Activated T-helper 17 cell treated with anti-CD3 and anti-CD28 coated beads, Interleukin-2, amount 50 U/mL, for 72 hours (primary cell): ENCODE measurements at regions not wholly inside any gene's neighbourhood (a gene's known extent, or its start where the extent isn't known, plus 50 kb on each side); places are given as distances from the start of the nearest gene placed in this dataset.

Experiments used
- ATAC-seq: fragments of 150-1000 bp; cut with Tn5 transposase; replicated peaks from 2 replicates; pipeline ENCODE4 v1.10.0; 2021; ENCODE audit warnings: mild to moderate bottlenecking, moderate library complexity
- H3K27ac Mint-ChIP-seq: one replicate; pipeline ENCODE4 v1.8.0; 2022; ENCODE audit warnings: mixed read lengths
- H3K27me3 Mint-ChIP-seq: one replicate; pipeline ENCODE4 v1.8.0; 2022; ENCODE audit warnings: mixed read lengths
- H3K36me3 Mint-ChIP-seq: one replicate; pipeline ENCODE4 v1.8.0; 2022; ENCODE audit warnings: low read depth, mild to moderate bottlenecking, mixed read lengths
- H3K4me1 Mint-ChIP-seq: one replicate; pipeline ENCODE4 v1.8.0; 2022; ENCODE audit warnings: mixed read lengths
- H3K4me3 Mint-ChIP-seq: one replicate; pipeline ENCODE4 v1.8.0; 2022; ENCODE audit warnings: mild to moderate bottlenecking, mixed read lengths
- H3K9me3 Mint-ChIP-seq: one replicate; pipeline ENCODE4 v1.8.0; 2022; ENCODE audit warnings: mixed read lengths

DNA sequence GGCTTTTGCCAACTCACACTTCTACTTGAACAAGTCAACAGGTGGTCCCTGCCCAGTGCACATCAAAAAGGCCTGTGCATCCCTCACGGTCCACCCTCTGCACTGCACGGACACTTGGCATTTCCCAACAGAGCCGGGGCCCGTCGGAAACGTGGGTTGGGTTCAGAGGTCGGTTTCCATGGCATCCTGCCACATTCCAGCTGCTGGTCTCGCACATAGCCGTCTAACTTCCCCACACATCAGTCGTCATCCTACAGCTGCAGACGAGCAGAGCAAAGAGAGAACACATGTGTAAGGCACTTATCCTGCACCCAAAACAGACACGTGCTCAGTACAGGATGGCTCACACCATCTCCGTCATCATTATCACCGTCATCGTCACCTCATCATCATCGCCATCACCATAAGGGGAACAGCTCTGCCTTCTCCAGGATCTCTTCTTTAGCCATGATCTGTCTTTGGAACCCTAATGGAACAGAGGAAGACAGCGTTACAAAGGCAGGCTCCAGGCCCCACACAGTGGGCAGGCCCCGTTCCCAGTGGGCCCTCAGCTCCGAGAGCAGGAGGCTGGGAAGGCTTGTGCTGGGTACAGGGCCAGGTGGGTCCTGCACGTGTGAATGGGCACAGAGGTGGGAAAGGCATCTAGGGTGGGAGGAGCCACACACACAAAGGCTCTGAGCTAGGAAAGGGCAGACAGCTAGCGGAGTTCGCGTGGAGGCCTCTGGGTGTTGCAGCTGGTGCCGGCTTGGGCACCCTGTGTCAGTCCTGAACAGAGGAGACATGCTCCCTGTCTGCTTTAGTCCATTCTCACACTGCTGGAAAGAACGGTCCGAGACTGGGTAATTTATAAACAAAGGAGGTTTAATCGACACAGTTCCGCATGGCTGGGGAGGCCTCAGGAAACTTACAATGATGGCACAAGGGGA lies 170.8 kb upstream of the SOX1 start:
- H3K36me3 Mint-ChIP-seq, result no peaks in the 10 kb centered on the region
- no peaks in the 10 kb centered on the region for H3K4me1 Mint-ChIP-seq
- ATAC-seq, result no peak
- no peak overlapping the region for H3K4me3 Mint-ChIP-seq
- H3K9me3 Mint-ChIP-seq, result no peaks in the 10 kb centered on the region
- no peak overlapping the region for H3K27ac Mint-ChIP-seq
- H3K27me3 Mint-ChIP-seq, result peaks cover 35% of the 10 kb centered on the region

DNA sequence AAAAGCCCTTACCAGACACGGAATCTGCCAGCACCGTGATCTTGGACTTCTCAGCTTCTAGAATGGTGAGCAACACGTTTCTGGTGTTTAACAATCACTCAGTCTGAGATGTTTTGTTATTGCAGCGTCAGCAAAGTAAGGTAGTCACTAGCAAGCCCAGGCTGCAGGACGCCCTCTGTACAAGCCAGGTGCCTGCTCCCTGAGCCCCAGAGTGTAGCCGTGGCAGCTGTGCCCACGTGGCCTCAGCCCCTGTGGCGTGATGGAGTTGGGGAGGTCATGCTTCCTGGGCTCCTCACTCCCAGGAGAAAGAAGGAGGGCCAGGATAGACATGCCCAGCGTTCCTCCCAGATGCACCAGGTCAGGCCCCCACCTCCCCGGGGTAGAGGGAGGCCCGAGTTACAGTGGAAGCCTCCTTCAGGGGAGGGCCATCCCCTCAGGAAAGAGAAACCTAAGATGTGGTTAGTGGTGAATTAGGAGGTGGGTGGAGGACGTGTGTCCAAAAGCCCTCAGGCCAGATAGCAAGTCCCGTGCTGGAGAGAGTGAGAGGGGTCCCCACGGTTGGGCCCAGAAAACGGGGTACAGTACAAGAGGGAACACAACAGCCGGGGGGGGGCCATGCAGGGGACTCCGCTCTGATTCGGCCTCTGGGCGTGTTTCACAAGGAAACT lies 169.6 kb upstream of the SOX1 start:
- H3K4me3 Mint-ChIP-seq, result no peak overlapping the region
- no peak overlapping the region for H3K27ac Mint-ChIP-seq
- H3K36me3 Mint-ChIP-seq, result no peaks in the 10 kb centered on the region
- peaks cover 25% of the 10 kb centered on the region for H3K27me3 Mint-ChIP-seq
- H3K4me1 Mint-ChIP-seq, result no peaks in the 10 kb centered on the region
- no peak for ATAC-seq
- no peaks in the 10 kb centered on the region for H3K9me3 Mint-ChIP-seq

DNA sequence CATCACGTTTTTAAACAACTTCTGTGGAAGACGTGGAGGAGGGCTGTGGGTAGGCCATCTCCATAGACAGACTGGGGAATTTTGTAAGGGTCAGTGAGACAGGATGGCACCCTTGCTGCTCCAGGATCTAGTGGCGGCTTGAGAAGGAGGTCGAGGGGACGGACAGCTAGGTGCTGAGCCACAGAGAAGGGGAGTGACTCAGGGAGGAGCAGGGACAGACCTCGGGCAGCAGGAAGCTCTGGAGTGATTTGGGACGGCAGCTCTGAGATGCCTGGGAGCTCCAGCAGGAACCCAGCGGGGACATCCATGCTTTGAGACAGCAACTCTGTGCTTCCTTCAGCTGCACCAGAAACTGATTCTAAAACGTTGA lies 169.1 kb upstream of the SOX1 start:
- ATAC-seq, result no peak
- no peak overlapping the region for H3K4me3 Mint-ChIP-seq
- H3K27ac Mint-ChIP-seq, result no peak overlapping the region
- no peaks in the 10 kb centered on the region for H3K36me3 Mint-ChIP-seq
- no peaks in the 10 kb centered on the region for H3K9me3 Mint-ChIP-seq
- no peaks in the 10 kb centered on the region for H3K4me1 Mint-ChIP-seq
- peaks cover 20% of the 10 kb centered on the region for H3K27me3 Mint-ChIP-seq

DNA sequence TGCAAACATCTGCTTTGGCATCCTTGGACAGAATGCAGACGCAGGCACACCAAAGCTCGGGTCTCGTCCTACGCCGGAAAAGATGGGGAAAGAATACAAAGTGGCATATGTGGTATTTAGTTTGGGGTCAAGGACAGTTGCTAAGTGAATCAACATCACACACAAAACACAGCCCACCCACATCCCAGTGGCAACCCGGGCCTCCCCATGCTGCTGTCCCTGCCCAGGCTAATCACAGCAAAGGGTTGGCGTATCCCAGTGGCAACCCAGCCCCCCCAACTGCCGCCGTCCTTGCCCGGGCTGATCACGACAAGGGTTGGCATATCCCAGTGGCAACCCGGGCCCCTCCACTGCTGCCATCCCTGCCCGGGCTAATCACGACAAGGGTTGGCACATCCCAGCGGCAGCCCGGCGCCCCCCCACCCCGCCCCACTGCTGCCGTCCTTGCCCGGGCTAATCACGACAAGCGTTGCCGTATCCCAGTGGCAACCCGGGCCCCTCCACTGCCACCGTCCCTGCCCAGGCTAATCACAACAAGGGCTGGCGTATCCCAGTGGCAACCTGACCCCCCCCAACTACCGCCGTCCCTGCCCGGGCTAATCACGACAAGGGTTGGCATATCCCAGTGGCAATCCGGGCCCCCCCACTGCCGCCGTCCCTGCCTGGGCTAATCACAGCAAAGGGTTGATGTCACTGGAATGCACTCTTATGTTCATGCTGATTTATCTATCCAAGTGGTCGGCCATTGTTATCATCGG lies 167.8 kb upstream of the SOX1 start:
- H3K9me3 Mint-ChIP-seq, result no peaks in the 10 kb centered on the region
- no peak overlapping the region for H3K4me3 Mint-ChIP-seq
- H3K27me3 Mint-ChIP-seq, result peaks cover 12% of the 10 kb centered on the region
- H3K27ac Mint-ChIP-seq, result no peak overlapping the region
- no peak for ATAC-seq
- no peaks in the 10 kb centered on the region for H3K4me1 Mint-ChIP-seq
- no peaks in the 10 kb centered on the region for H3K36me3 Mint-ChIP-seq

DNA sequence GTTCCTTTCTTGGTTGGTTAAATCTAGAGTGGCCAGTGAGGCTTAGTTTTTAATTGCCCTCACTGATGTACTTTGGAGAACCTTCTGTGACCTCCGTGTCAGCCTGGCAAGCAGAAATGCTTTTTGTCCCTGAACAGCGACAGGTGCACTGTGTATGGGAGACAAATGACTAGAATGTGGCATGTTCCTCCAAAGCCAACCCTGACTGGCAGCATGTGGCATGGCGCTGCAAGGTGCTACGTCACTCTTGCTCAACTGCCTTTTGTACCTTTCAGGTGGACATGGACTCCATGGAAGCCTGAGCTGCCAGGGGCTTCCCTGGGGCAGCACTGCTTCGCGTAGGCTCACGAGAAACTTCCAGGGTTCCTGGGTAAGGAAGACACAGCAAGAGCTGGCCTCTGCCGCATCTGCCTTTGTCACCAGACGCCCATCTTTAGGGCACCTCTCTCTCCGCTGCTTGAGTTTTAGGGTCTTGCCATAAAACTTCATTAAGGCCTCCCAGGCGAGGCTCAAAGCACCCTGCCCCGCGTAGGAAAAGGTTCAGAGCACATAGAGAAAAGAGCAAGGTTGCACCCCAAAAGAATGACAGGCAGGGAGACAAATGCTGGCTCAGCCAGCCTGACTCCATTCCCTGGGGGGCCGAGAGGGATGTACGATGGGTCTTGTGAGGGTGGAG lies 167.1 kb upstream of the SOX1 start:
- Mint-ChIP-seq H3K9me3 (no peaks in the 10 kb centered on the region), H3K4me3 (no peak overlapping the region), H3K27me3 (peaks cover 8% of the 10 kb centered on the region), H3K36me3 (no peaks in the 10 kb centered on the region), H3K4me1 (no peaks in the 10 kb centered on the region), H3K27ac (no peak overlapping the region)
- no peak for ATAC-seq

DNA sequence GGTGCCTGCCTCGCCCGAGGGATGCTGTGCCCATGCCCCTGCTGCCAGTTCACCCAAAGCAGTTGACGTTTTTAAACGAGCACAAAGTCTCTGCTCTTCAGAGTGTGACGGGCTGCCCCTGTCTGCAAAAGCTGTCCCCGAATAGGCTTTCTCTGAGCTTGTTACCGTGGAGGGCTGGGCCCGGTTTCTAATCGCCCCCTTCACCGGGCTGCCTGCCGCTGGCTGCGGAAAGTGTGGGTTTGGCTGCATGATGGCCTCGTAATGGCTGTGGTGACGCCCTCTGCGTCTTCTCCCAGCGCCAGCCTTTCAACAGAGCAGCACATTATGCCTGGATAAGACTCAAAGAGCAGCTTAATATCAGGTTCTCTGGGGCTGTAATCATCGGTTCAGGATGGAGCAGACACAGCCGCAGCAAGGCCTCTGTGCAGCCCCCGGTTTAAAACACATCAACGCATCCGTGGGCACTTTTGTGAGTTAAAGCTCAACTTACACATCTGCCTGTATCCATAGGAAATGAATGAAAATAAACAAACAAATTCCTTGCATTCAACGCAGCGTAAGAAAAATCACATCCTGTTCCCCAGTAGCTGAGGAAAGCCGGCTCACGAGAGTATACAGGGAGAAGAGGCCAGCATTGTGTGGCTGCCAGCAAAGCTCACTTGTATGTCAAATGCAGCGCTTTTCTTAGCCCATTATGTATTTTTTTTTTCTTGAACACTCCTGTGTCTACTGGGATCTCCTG lies 166.4 kb upstream of the SOX1 start:
- Mint-ChIP-seq H3K27me3 (peaks cover 5% of the 10 kb centered on the region), H3K4me1 (no peaks in the 10 kb centered on the region), H3K27ac (no peak overlapping the region), H3K36me3 (no peaks in the 10 kb centered on the region), H3K4me3 (no peak overlapping the region), H3K9me3 (no peaks in the 10 kb centered on the region)
- ATAC-seq, result no peak

DNA sequence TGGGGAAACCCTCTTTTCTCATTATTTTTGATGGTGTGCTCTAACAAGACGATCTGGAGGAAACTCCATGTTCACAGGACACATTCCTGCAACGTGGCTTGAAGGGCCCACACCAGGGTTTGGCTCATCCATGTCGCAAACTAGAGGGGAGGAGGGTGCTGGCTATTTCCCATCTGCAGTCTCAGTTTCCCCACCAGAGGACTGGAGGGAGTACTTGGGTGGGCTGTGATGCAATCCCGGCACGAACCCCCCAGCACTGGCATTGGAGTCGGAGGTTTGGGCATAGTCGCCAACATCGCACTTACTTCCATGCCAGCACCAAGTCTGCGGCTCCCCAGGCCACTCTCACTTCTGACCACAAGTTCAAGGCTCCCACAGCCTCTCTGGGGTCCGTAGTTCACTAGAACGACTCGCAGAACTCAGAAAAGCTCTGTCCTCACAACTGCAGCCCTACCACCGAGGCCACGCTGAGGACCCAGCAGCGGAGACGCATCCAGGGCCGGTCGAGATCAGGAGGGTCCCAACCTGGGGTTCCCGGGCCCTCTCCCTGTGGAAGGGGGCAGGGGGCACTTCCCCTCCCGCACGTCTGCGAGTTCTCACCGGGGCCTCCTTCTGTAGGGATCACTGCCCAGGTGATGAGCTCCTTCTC lies 165.6 kb upstream of the SOX1 start:
- no peaks in the 10 kb centered on the region for H3K9me3 Mint-ChIP-seq
- H3K4me3 Mint-ChIP-seq, result no peak overlapping the region
- H3K27me3 Mint-ChIP-seq, result no peaks in the 10 kb centered on the region
- no peaks in the 10 kb centered on the region for H3K36me3 Mint-ChIP-seq
- no peaks in the 10 kb centered on the region for H3K4me1 Mint-ChIP-seq
- no peak overlapping the region for H3K27ac Mint-ChIP-seq
- ATAC-seq, result no peak

DNA sequence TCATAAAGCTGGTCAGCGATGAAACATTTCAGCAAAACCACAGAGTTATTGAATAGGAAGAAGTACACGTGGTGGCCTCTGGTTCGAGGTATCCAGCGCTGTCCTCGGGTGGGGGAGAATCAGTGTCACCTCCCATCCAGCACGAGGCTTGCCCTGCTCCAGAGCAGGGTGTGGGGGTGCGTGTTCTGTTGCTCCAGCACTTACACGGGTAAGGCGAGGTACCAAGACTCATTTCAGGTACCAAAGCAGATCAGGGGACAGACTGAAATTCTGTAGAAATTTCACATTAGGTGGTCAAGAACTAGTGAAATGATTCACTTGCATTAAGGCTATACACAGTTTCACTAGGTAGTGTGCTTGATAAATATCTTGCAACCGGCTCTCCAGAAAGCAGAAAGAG lies 164.2 kb upstream of the SOX1 start:
- no peaks in the 10 kb centered on the region for H3K9me3 Mint-ChIP-seq
- H3K4me3 Mint-ChIP-seq, result no peak overlapping the region
- H3K27ac Mint-ChIP-seq, result no peak overlapping the region
- H3K36me3 Mint-ChIP-seq, result no peaks in the 10 kb centered on the region
- H3K4me1 Mint-ChIP-seq, result no peaks in the 10 kb centered on the region
- ATAC-seq, result no peak
- H3K27me3 Mint-ChIP-seq, result no peaks in the 10 kb centered on the region

DNA sequence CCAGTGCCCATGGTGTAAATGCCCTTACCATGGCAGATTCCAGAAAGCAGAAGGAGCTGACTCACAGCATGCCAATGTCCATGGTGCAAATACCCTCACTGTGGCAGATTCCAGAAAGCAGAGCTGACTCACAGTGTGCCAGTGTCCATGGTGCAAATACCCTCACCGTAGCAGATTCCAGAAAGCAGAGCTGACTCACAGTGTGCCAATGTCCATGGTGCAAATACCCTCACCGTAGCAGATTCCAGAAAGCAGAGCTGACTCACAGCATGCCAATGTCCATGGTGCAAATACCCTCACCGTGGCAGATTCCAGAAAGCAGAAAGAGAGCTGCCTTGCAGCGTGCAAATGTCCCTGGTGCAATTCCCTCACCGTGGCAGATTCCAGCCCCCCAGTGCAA lies 163.8 kb upstream of the SOX1 start:
- no peak overlapping the region for H3K4me3 Mint-ChIP-seq
- no peaks in the 10 kb centered on the region for H3K4me1 Mint-ChIP-seq
- H3K36me3 Mint-ChIP-seq, result no peaks in the 10 kb centered on the region
- ATAC-seq, result no peak
- no peaks in the 10 kb centered on the region for H3K27me3 Mint-ChIP-seq
- no peaks in the 10 kb centered on the region for H3K9me3 Mint-ChIP-seq
- H3K27ac Mint-ChIP-seq, result no peak overlapping the region

DNA sequence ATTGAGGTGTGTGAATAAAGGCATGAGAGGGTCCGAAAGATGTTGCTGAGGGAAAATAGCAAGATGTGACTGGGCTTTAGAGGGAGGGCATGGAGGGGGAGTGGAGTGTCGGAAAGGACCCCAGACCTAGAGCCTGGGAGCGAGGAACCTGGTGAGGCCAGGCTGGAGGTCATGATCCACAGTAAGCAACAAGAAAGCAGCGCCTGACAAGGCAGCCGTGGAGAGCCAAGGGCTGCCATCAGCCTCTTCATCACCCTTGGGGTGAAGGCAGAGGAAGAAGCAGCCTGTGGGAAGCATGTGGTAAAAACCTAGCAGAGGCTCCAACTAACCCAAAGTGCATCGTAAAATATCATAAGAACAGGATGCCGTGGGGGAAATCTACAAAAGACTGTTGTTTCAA lies 162.8 kb upstream of the SOX1 start:
- Mint-ChIP-seq H3K36me3 (no peaks in the 10 kb centered on the region), H3K4me3 (no peak overlapping the region), H3K27ac (no peak overlapping the region), H3K9me3 (no peaks in the 10 kb centered on the region), H3K4me1 (no peaks in the 10 kb centered on the region), H3K27me3 (no peaks in the 10 kb centered on the region)
- no peak for ATAC-seq

DNA sequence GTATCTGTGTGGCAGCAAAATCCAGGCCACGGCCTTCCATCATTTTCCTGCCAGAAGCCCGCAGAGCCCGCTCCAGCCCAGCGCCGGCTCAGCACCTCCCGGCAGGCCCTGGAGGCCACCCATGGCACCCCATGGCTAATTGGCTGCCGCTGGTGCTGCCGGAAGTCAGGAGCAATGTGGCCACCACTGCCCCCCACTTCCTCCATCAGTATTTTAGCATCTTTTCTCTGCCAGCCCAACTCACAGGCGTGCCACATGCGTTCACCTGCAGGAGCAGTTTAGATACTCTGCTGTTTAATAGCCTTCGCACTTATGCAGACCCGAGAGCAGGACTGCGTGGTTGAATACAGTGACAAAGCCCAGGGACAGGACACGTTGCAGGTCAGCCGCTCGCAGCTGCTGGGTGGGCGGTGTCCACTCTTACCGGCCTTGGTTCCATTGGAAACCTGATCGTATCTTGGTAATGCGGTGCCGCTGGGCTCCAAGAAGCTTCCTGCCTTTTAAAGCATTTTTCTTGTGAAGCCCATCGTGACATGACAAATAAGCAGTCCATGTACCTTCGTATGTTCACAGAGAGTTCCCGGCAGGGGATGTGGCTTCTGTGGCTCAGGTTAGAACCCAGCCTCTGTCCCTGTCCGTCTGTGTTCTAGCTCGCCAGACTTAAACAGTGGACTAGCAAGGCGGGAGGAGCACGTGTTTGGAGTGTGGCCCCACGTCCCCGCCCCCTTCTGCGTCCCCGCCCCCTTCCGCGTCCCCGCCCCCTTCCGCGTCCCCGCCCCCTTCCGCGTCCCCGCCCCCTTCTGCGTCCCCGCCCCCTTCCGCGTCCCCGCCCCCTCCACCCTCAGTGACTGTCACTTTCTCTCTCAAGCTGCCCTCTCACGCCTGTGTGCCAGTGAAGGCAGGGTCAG lies 162.0 kb upstream of the SOX1 start:
- ATAC-seq, result no peak
- Mint-ChIP-seq H3K27me3 (no peaks in the 10 kb centered on the region), H3K9me3 (no peaks in the 10 kb centered on the region), H3K27ac (no peak overlapping the region), H3K36me3 (no peaks in the 10 kb centered on the region), H3K4me3 (no peak overlapping the region), H3K4me1 (no peaks in the 10 kb centered on the region)

DNA sequence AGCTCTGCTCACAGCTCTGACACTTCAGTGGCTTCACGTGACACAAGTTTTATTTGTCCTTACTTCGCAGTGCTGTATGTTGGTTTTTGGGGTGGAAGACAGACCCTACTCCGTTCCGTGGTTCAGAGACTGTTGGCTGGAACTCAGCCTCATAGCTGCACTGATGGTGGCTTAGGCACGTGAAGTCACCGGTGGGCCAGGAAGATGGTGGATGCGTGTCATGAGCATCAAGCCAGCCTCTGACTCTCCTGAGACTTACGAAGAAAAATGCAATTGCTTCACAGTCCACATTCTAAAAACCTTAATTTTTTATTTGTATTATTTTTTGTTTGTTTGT lies 161.4 kb upstream of the SOX1 start:
- no peaks in the 10 kb centered on the region for H3K27me3 Mint-ChIP-seq
- H3K27ac Mint-ChIP-seq, result no peak overlapping the region
- no peaks in the 10 kb centered on the region for H3K9me3 Mint-ChIP-seq
- H3K4me3 Mint-ChIP-seq, result no peak overlapping the region
- ATAC-seq, result no peak
- H3K36me3 Mint-ChIP-seq, result no peaks in the 10 kb centered on the region
- H3K4me1 Mint-ChIP-seq, result no peaks in the 10 kb centered on the region

DNA sequence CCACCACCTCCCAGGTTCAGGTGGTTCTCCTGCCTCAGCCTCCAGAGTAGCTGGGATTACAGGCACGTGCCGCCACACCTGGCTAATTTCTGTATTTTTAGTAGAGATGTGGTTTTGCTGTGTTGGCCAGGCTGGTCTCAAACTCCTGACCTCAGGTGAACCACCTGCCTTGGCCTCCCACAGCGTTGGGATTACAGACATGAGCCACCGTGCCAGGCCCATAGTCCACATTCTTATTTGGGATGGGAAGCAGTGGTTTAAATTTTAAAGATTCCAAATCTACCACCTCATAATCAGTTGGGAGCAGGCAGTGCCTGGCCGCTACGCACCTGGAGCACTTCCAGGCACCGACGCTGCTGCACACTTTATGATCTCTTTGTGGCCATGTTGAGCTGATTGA lies 160.6 kb upstream of the SOX1 start:
- H3K4me1 Mint-ChIP-seq, result no peaks in the 10 kb centered on the region
- ATAC-seq, result no peak
- no peaks in the 10 kb centered on the region for H3K27me3 Mint-ChIP-seq
- H3K9me3 Mint-ChIP-seq, result no peaks in the 10 kb centered on the region
- no peak overlapping the region for H3K4me3 Mint-ChIP-seq
- H3K27ac Mint-ChIP-seq, result no peak overlapping the region
- H3K36me3 Mint-ChIP-seq, result no peaks in the 10 kb centered on the region
